Osteocyte (in vitro differentiated cells): ENCODE measurements at regions not wholly inside any gene's neighbourhood (a gene's known extent, or its start where the extent isn't known, plus 50 kb on each side); places are given as distances from the start of the nearest gene placed in this dataset.

Source experiments
- DNase-seq: peaks from one replicate; pipeline ENCODE4 v3.0.0; 2021; ENCODE audit warnings: mixed read lengths; ENCODE audit not compliant: unreplicated experiment; ENCODE audit errors: extremely low spot score
- H3K27ac Mint-ChIP-seq: one replicate; pipeline ENCODE4 v1.8.0; 2021; ENCODE audit warnings: mild to moderate bottlenecking, mixed read lengths; ENCODE audit not compliant: unreplicated experiment
- H3K27me3 Mint-ChIP-seq: one replicate; pipeline ENCODE4 v1.8.0; 2021; ENCODE audit warnings: mixed read lengths; ENCODE audit not compliant: unreplicated experiment
- H3K36me3 Mint-ChIP-seq: one replicate; pipeline ENCODE4 v1.8.0; 2021; ENCODE audit warnings: mixed read lengths; ENCODE audit not compliant: unreplicated experiment
- H3K4me1 Mint-ChIP-seq: one replicate; pipeline ENCODE4 v1.8.0; 2021; ENCODE audit warnings: mixed read lengths; ENCODE audit not compliant: unreplicated experiment
- H3K4me3 Mint-ChIP-seq: one replicate; pipeline ENCODE4 v1.8.0; 2021; ENCODE audit warnings: mild to moderate bottlenecking, moderate library complexity, mixed read lengths; ENCODE audit not compliant: unreplicated experiment
- H3K9me3 Mint-ChIP-seq: one replicate; pipeline ENCODE4 v1.8.0; 2021; ENCODE audit warnings: mixed read lengths; ENCODE audit not compliant: unreplicated experiment
- CTCF ChIP-seq: fragments of 200-600 bp; sonication (generic); IDR thresholded peaks from 2 replicates; pipeline ENCODE4 v1.5.0; 2021; ENCODE audit warnings: antibody characterized with exemption, mild to moderate bottlenecking, moderate library complexity

- Mint-ChIP-seq H3K4me1 (peaks cover 4% of the 10 kb centered on the region), H3K27me3 (no peaks in the 10 kb centered on the region), H3K4me3 (no peak overlapping the region), H3K9me3 (no peaks in the 10 kb centered on the region), H3K36me3 (no peaks in the 10 kb centered on the region), H3K27ac (no peak overlapping the region)
- TF ChIP-seq CTCF, result no peak
- DNase-seq, result no peak
Observed at GRCh38 chr7:121486590-121486989, 90.5 kb upstream of the FAM3C start.

GRCh38 chr7:121485467-121486243 lies 89.5 kb upstream of the FAM3C start:
- Mint-ChIP-seq H3K4me1 (peaks cover 8% of the 10 kb centered on the region), H3K36me3 (no peaks in the 10 kb centered on the region), H3K9me3 (no peaks in the 10 kb centered on the region), H3K27ac (no peak overlapping the region), H3K27me3 (no peaks in the 10 kb centered on the region), H3K4me3 (no peak overlapping the region)
- no peak for DNase-seq
- TF ChIP-seq CTCF, result no peak

DNA sequence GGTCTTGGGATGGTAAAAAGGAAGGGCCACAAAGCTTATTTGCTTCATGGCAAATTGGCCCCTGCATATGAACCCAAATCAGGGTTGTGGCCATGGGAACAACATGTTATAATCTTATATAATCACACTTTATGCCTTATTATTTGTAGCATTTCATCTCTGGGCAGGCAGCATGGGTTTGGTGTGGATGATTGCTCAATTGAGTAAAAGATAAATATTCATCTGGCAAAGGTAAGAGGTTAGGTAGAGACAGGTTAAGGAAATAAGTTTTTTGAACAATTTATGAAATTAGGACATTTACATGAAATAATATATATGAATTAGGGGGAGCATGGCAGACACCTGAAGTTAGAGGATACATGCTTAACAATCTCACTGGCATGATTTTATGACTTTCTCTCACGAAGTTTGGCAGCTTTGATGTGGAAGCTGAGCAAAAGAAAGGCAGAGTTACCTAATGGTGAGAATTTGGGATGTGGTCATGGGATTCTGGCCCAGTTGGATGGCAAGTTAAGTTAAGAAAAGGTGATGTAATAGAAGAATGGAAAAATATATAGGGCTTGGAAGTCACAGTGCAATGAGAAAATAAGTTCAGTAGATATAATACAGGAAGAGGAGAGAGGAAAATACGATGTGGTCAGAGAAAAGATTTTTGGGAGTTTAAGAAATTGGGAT lies 88.1 kb upstream of the FAM3C start:
- H3K4me1 Mint-ChIP-seq, result peaks cover 19% of the 10 kb centered on the region

GRCh38 chr7:121480566-121481335 lies 84.6 kb upstream of the FAM3C start:
- no peak overlapping the region for H3K27ac Mint-ChIP-seq

More for the DNA sequence above, 88.1 kb upstream of the FAM3C start:
- Mint-ChIP-seq H3K27ac (no peak overlapping the region), H3K4me3 (no peak overlapping the region), H3K27me3 (no peaks in the 10 kb centered on the region), H3K9me3 (no peaks in the 10 kb centered on the region), H3K36me3 (no peaks in the 10 kb centered on the region)
- no peak for TF ChIP-seq CTCF
- no peak for DNase-seq

More at GRCh38 chr7:121480566-121481335, 84.6 kb upstream of the FAM3C start:
- H3K4me1 Mint-ChIP-seq, result peaks cover 18% of the 10 kb centered on the region
- no peaks in the 10 kb centered on the region for H3K9me3 Mint-ChIP-seq
- peak overlapping the region; percentile 38 for H3K4me3 Mint-ChIP-seq
- DNase-seq, result no peak
- no peaks in the 10 kb centered on the region for H3K36me3 Mint-ChIP-seq
- H3K27me3 Mint-ChIP-seq, result no peaks in the 10 kb centered on the region
- no peak for TF ChIP-seq CTCF
